CD4-positive, alpha-beta T cell (primary cell): ENCODE measurements at regions not wholly inside any gene's neighbourhood (a gene's known extent, or its start where the extent isn't known, plus 50 kb on each side); places are given as distances from the start of the nearest gene placed in this dataset.

ENCODE experiments used
- ATAC-seq: fragments of 200-7000 bp; cut with Tn5 transposase; one replicate; pipeline ENCODE4 v1.10.0; 2022; ENCODE audit warnings: mild to moderate bottlenecking; ENCODE audit not compliant: poor library complexity
- CTCF ChIA-PET: fragments of 350-600 bp; sonication (Branson Sonifier 250); formaldehyde crosslinking; loops from one replicate; lab custom pipeline; 2021; ENCODE audit warnings: antibody characterized with exemption, inconsistent platforms; lab: Charles Lee
- POLR2A ChIA-PET: fragments of 350-600 bp; sonication (Branson Sonifier 250); formaldehyde crosslinking; loops from one replicate; lab custom pipeline; 2021; ENCODE audit warnings: antibody characterized with exemption, inconsistent platforms; lab: Charles Lee
- DNase-seq, 14 experiments: peaks; one replicate each; pipeline ENCODE4 v3.0.0-alpha.2; 2013 to 2020; ENCODE audit warnings: mixed read lengths in 2 of 14
- H3K27ac ChIP-seq, 2 donors: one replicate each; pipeline versions ENCODE4 v1.5.1 to v1.7.0; 2013; ENCODE audit warnings: low read length in 2 of 2, low read depth in 1 of 2, mild to moderate bottlenecking in 1 of 2
- H3K27me3 ChIP-seq, 2 experiments: 1 replicate in 1 of 2; 2 replicates in 1 of 2; pipeline versions ENCODE4 v1.6.1 to v1.7.0; 2013; ENCODE audit warnings: low read length in 2 of 2, control low read depth in 1 of 2, mild to moderate bottlenecking in 1 of 2, moderate library complexity in 1 of 2; ENCODE audit not compliant: insufficient read depth in 2 of 2, control insufficient read depth in 1 of 2
- H3K36me3 ChIP-seq: one replicate; pipeline ENCODE4 v1.6.1; 2013; ENCODE audit warnings: low read length, control low read depth; ENCODE audit not compliant: insufficient read depth
- H3K4me1 ChIP-seq: one replicate; pipeline ENCODE4 v1.6.1; 2013; ENCODE audit warnings: low read length, control low read depth; ENCODE audit not compliant: insufficient read depth
- H3K4me3 ChIP-seq: one replicate; pipeline ENCODE4 v1.5.1; 2013; ENCODE audit warnings: mild to moderate bottlenecking, low read length, moderate library complexity
- H3K9me3 ChIP-seq, 2 experiments: 1 replicate in 1 of 2; 2 replicates in 1 of 2; pipeline versions ENCODE4 v1.6.1 to v1.7.0; 2013; ENCODE audit warnings: low read length in 2 of 2, mild to moderate bottlenecking in 2 of 2, control low read depth in 1 of 2, moderate library complexity in 1 of 2; ENCODE audit not compliant: control insufficient read depth in 1 of 2, insufficient read depth in 1 of 2
- H3K27ac Mint-ChIP-seq: one replicate; pipeline ENCODE4 v1.8.0; 2020; ENCODE audit warnings: mixed read lengths
- H3K27me3 Mint-ChIP-seq: one replicate; pipeline ENCODE4 v1.8.0; 2021; ENCODE audit warnings: mixed read lengths
- H3K36me3 Mint-ChIP-seq: one replicate; pipeline ENCODE4 v1.8.0; 2021; ENCODE audit warnings: low read depth, mixed read lengths
- H3K4me1 Mint-ChIP-seq: one replicate; pipeline ENCODE4 v1.8.0; 2021; ENCODE audit warnings: low read depth, mixed read lengths
- H3K4me3 Mint-ChIP-seq: one replicate; pipeline ENCODE4 v1.8.0; 2020; ENCODE audit warnings: mild to moderate bottlenecking, mixed read lengths
- H3K9me3 Mint-ChIP-seq: one replicate; pipeline ENCODE4 v1.8.0; 2020; ENCODE audit warnings: mixed read lengths
- intact Hi-C, 2 experiments: fragments of 100-400 bp; cut with DNase I in 1 of 2; cut with micrococcal nuclease in 1 of 2; formaldehyde crosslinking; loops; one replicate each; pipeline versions ENCODE4 v1.15.1 to v1.9.0; 2023 to 2025; cut with DNase I, micrococcal nuclease
- TF ChIP-seq, protein P1 (sequence below): fragments of 200-600 bp; IDR thresholded peaks from one replicate; pipeline ENCODE4 v1.8.0; 2022; ENCODE audit warnings: antibody characterized with exemption, mild to moderate bottlenecking

DNA sequence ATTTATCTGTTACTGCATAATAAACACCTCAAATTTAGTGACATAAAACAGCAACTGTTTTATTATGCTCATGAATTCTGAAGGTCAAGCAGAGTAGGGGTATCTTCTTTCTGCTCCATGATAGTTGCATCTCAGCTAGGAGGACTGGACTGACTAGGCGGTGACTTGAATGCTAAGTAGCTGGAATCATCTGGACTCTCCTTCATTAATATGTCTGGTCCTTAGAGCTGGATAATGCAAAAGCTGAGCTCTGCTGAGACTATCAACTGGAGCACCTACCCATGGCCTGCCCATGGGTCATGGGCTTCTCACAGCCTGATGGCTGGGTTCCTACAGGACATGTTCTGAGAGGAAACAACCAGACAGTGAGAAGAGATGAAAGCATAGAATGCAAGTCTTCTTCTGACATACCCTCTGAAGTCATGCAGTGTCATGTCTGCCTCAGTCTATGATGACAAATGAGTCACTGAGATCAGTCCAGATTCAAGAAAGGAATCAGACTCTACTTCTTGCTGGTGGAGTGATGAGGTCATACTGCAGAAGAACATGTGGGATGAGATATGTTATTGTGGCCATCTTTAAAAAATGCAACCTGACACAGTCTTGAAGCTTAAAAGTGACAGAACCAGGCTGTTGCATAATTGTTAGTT lies 174.2 kb upstream of the OSR1 start:
- Mint-ChIP-seq H3K4me1 (no peaks in the 10 kb centered on the region), H3K36me3 (no peaks in the 10 kb centered on the region), H3K4me3 (no peak overlapping the region), H3K27ac (no peak overlapping the region), H3K27me3 (peaks cover 16% of the 10 kb centered on the region), H3K9me3 (no peaks in the 10 kb centered on the region)
- Histone ChIP-seq H3K27me3 (no peaks in the 10 kb centered on the region), H3K4me3 (no peak overlapping the region), H3K9me3 (no peaks in the 10 kb centered on the region), H3K4me1 (no peaks in the 10 kb centered on the region), H3K36me3 (no peaks in the 10 kb centered on the region), H3K27ac (no peak overlapping the region)
- ChIA-PET POLR2A (no interaction called here), CTCF (no interaction called here)
- intact Hi-C loops: no loop called here
- ATAC-seq (no peak), DNase-seq (no peak)
- TF ChIP-seq, protein P1, sequence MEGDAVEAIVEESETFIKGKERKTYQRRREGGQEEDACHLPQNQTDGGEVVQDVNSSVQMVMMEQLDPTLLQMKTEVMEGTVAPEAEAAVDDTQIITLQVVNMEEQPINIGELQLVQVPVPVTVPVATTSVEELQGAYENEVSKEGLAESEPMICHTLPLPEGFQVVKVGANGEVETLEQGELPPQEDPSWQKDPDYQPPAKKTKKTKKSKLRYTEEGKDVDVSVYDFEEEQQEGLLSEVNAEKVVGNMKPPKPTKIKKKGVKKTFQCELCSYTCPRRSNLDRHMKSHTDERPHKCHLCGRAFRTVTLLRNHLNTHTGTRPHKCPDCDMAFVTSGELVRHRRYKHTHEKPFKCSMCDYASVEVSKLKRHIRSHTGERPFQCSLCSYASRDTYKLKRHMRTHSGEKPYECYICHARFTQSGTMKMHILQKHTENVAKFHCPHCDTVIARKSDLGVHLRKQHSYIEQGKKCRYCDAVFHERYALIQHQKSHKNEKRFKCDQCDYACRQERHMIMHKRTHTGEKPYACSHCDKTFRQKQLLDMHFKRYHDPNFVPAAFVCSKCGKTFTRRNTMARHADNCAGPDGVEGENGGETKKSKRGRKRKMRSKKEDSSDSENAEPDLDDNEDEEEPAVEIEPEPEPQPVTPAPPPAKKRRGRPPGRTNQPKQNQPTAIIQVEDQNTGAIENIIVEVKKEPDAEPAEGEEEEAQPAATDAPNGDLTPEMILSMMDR: no peak

DNA sequence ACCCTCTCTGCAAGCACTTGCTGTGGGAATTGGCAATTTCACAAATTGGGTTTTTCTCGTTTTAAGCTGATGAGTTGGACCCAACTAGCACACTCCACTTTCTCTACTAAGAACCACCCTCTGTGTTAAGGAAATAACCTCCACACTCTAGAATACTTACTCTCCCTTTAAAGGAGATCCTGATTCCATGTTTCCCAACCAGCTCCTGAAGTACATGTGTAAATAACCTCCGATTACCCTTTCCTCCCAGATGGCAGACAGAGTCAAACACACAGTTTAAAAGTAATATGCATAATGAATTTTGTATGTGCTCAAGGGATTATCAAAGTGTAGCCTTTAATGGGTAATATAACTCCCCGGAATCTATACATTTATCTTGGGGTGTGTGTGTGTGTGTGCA lies 171.3 kb upstream of the OSR1 start:
- H3K27me3 Mint-ChIP-seq: peaks cover 24% of the 10 kb centered on the region
- Histone ChIP-seq H3K4me3 (no peak overlapping the region), H3K4me1 (no peaks in the 10 kb centered on the region), H3K27ac (no peak overlapping the region), H3K36me3 (no peaks in the 10 kb centered on the region), H3K9me3 (no peaks in the 10 kb centered on the region), H3K27me3 (no peaks in the 10 kb centered on the region)
- ATAC-seq (no peak), DNase-seq (no peak)
- ChIA-PET POLR2A (interaction anchor here (0.6 kb wide), 1 partner anchor 11 kb away, joined by 3 read pairs; no protein-coding TSS in a partner anchor), CTCF (no interaction called here)
- TF ChIP-seq, protein P1: no peak
- no peaks in the 10 kb centered on the region for H3K9me3 Mint-ChIP-seq
- H3K4me3 Mint-ChIP-seq: no peak overlapping the region
- intact Hi-C loops: no loop called here
- no peaks in the 10 kb centered on the region for H3K4me1 Mint-ChIP-seq
- no peaks in the 10 kb centered on the region for H3K36me3 Mint-ChIP-seq
- no peak overlapping the region for H3K27ac Mint-ChIP-seq

DNA sequence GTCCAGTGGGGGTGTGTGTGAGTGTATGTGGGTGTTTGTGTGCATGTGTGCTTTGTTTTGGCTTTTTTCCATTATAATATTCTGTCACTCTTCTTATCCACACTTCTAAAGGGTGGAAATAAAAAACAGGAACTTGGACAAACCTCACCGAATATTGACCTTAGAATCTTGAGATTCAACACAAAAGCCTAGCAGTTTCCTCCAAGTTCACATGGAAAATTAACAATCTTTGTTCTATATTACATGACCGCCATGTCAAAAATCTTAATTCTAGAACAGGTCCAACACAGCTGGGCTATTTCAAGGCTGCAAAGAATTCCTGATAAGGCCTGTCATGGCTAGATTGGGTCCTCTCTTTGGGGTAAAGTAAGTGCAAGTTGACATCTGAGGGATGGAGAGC lies 169.3 kb upstream of the OSR1 start:
- no peak overlapping the region for H3K27ac Mint-ChIP-seq
- no peaks in the 10 kb centered on the region for H3K27me3 ChIP-seq
- ATAC-seq (no peak), DNase-seq (no peak)
- peaks cover 43% of the 10 kb centered on the region for H3K27me3 Mint-ChIP-seq
- H3K27ac ChIP-seq: no peak overlapping the region
- H3K36me3 ChIP-seq: no peaks in the 10 kb centered on the region
- no peaks in the 10 kb centered on the region for H3K4me1 ChIP-seq
- ChIA-PET POLR2A (no interaction called here), CTCF (no interaction called here)
- no peaks in the 10 kb centered on the region for H3K4me1 Mint-ChIP-seq
- TF ChIP-seq, protein P1: no peak
- intact Hi-C loops: no loop called here
- H3K9me3 Mint-ChIP-seq: no peaks in the 10 kb centered on the region
- no peak overlapping the region for H3K4me3 ChIP-seq
- no peak overlapping the region for H3K4me3 Mint-ChIP-seq
- no peaks in the 10 kb centered on the region for H3K36me3 Mint-ChIP-seq
- H3K9me3 ChIP-seq: no peaks in the 10 kb centered on the region
